HG03354 (cell line): ENCODE measurements at regions not wholly inside any gene's neighbourhood (a gene's known extent, or its start where the extent isn't known, plus 50 kb on each side); places are given as distances from the start of the nearest gene placed in this dataset.
"Not testable (repeated sequence)": the region's sequence is repeated elsewhere in the genome, so short reads cannot be mapped to it uniquely, and the experiment has no call there.

ENCODE experiments used
- ATAC-seq: cut with Tn5 transposase; IDR thresholded peaks from one replicate; pipeline ENCODE4 v1.9.1; 2021; ENCODE audit warnings: mild to moderate bottlenecking; ENCODE audit not compliant: unreplicated experiment, poor library complexity, severe bottlenecking

DNA sequence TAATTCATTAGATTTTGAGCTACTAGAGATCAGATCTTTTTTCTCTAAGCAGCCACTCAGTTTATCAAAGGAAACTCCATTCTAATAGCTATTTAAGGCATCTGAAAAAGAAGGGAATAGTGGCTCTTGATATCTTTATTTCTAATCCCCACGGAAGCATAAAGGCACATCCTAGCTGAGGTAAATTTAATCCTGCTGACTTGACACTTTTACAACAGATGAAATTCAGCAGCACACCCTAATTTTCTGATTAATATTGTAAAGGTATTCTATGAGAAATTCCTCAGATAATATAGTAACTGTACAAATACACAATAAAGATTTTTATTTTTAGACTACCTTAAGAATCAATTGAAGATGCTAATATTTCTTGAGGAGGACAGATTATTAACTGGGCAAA lies 916.4 kb downstream of the TMTC2 start:
- ATAC-seq = no peak

DNA sequence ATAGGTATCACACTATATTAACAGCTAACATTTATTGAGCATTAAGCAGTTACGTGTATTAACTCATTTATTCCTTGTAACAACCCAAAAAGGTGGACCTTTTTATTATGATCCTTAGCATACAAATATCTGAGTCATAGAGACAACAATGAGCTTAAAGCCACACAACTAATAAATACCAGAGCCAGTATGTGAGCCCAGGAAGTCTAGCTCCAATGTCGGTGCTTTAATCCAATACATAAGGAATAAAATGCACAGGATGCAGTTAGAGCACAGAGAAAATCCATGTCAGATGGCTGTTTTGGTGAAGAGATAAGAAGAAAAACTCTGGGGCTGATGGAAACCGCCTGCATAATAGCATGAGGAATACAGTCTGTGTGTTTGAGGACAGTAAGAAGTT lies 888.6 kb downstream of the TMTC2 start:
- ATAC-seq = no peak

DNA sequence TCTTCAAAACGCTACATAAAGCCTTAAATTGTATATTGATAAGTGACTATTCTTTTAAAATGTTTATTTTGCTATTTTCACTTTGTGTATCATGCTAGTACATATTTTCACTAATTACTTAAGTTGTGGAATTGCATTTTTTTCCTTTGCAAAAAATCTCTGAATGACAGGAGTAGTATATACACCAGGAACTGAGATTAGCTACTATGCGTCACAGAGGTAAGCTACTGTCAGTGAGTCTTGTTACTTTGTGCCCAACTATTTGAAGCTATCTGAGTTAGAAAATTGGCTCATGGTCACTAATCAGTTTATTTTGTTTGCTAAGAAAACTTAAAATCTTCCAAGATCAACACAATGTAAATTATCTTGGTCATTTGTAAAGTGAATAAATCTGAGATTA lies 887.4 kb downstream of the TMTC2 start:
- ATAC-seq = no peak

DNA sequence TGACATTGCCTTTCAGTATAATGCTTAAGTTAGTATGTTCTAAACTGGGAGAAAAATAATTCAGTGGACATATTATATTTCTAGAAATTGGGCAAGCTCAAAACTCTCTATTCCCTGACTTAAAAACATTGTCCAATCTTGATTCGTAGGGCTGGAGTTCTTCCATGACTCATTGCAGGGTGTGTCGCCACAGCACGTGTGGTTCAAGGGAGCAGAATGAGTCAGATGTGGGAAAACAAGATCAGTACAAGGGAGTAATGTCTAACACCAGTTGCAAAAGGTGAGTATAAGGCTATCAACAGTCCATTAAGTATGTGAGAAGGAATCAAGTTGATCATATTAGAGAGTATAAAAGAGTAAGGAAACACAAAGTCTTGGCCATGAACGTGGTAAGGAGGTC lies 887.0 kb downstream of the TMTC2 start:
- ATAC-seq = no peak

GRCh38 chr12:83559650-83560049 lies 872.9 kb downstream of the TMTC2 start:
- ATAC-seq = no peak

DNA sequence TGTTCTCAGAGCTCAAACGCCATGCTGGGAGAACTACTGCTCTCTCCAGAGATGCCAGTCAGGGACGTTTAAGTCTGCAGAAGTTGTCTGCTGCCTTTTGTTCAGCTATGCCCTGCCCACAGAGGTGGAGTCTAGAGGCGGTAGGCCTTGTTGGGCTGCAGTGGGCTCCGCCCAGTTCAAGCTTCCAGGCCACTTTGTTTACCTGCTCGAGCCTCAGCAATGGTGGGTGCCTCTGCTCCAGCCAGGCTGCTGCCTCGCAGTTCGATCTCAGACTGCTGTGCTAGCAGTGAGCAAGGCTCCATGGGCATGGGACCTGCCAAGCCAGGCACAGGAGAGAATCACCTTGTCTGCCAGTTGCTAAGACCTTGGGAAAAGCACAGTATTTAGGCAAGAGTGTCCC lies 869.3 kb downstream of the TMTC2 start:
- ATAC-seq = not testable (repeated sequence)

DNA sequence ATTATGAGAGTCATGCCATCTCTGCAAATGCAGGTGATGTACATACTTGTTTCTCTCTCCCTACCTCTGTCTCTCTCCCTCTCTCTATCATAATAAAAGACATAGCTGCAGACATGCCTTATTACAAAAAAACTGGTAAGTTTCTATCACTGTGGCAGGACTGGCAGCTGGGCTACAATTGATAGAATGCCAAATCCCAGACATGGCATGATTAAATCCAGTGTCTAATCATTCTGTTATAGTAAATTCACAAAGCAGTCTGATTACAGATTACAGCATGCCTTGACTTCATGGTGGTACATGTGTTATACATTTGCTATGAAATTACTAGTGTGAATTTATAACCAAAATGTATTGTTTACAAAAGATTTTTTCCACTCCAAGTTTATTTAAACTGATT lies 854.7 kb downstream of the TMTC2 start:
- no peak for ATAC-seq

- no peak for ATAC-seq
Measured at GRCh38 chr12:83538361-83538965, 851.8 kb downstream of the TMTC2 start.

- no peak for ATAC-seq
Measured at GRCh38 chr12:83537428-83538053, 850.8 kb downstream of the TMTC2 start.

- ATAC-seq = no peak
Measured at GRCh38 chr12:83536496-83536895, 849.8 kb downstream of the TMTC2 start.

GRCh38 chr12:83528571-83528970 lies 841.9 kb downstream of the TMTC2 start:
- no peak for ATAC-seq

- no peak for ATAC-seq
Measured at GRCh38 chr12:83527810-83528209, 841.1 kb downstream of the TMTC2 start.

DNA sequence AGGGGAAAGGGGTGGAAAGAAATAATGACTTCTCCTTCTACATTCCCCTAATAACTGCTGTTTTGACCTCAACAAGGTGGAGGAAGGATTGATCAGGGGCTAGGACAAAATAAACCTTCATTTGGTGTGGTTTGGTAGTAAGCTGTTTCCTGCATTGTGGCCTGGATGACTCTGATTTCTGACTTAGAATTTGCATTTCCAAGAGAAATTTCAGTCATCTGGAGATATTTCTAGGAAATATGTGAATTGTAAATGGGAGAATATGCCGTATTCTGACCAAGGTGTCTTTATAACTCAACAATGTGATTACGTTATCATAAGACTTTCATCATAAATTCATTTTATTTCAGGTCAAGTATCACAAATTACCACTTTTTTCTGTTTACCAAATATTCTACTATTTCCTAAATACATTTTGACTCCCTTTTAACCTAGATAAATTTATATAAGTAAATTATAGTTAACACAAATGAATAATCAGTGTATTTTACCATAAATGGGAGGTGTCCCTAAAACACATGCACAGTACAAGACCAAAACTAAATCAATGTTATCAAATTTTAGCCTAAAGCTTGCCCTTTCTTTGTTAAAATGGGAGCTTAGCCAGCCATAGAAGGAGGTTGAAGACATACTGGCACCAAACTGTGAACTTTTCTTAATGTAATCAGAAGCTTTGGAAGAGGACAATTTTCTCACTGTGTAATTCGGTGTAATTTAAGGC lies 828.8 kb downstream of the TMTC2 start:
- ATAC-seq = no peak

DNA sequence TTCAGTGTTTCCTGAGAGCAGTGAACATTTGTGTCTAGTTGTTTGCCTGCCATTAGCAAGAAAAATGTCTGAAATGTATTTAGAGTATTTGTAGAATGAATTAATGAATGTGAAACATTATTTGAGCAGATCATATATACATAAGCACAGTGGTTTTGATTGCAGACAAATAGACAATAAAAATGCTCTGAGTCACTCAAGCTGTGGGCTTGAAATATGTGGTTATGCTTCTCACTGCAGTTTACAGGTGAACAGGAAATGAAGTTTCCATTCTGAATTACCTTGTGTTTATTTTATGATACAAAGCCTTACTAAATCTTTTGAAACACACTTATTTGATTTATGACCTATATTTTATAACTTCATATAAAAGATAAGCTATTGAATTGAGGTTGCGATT lies 827.7 kb downstream of the TMTC2 start:
- ATAC-seq = no peak

DNA sequence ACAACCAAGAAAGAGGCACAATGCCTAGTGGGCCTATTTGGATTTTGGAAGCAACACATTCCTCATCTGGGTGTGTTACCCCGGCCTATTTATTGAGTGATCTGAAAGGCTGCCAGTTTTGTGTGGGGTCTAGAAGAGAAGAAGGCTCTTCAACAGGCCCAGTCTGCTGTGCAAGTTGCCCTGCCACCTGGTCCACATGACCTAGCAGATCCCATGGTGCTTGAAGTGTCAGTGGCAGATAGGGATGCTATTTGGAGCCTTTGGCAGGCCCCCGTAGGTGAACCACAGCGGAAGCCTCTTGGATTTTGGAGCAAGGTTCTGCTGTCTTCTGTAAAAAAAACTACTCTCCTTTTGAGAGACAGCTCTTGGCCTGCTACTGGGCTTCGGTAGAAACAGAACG lies 820.1 kb downstream of the TMTC2 start:
- ATAC-seq = no peak

- ATAC-seq = no peak
Measured at GRCh38 chr12:83505586-83505985, 818.9 kb downstream of the TMTC2 start.

DNA sequence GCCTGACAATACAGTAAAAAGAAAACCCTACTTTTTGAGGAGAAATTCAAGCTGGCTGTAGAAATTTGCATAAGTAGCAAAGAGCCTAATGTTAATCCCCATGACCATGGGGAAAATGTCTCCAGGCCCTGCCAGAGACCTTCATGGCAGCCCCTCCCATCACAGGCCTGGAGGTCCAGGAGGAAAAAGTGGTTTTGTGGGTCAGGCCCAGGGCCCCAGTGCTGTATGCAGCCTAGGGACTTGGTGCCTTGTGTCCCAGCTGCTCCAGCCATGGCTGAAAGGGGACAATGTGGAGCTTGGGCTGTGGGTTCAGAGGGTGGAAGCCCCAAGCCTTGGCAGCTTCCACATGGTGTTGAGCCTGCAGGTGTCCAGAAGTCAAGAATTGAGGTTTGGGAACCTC lies 813.2 kb downstream of the TMTC2 start:
- ATAC-seq = not testable (repeated sequence)

GRCh38 chr12:83477696-83478095 lies 791.0 kb downstream of the TMTC2 start:
- ATAC-seq = no peak

DNA sequence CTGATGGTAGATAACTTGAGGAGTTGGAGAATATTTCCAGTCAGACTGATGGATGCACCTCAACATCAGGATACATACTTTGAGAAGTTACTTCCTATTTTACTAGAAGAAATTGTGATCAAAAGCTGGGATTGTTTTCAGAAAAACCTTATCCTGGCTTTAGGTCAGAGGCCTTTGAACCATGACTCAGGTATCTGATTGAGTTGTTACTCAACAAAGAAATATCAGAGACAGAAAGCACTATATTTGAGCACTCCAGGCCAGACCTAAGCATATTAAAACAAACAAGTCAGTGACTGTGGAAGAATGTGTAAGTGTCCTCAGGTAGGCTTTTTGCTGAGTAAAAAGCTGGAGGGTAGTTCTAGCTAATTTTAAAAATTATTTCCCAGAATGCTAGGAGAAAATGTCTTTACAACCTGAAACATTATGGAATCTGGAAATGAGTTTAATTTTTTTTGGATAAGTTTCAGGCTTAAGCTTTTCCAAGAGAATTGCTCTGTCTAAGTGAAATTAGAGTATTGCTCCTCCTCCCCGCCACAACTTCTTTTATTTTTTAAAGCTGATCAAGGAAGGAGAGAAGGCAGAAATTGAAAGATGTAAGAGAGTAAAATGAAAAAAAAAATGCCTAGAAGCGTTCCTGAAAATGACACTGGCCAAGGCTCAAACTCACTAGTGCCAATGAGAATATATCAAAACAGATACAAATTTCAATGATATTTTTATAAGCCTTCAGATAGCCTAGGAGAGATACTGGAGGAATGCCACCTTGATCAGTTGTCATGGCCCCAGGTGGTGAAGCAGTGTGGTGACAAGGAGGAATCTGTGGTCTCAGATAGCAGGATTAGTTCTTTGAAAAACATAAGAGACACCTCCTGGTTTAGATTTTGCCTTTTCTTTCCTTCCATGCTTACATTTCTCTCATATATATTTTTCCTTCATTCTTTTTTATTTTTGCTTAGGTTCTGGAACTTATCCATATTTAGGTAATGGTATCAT lies 790.3 kb downstream of the TMTC2 start:
- no peak for ATAC-seq

DNA sequence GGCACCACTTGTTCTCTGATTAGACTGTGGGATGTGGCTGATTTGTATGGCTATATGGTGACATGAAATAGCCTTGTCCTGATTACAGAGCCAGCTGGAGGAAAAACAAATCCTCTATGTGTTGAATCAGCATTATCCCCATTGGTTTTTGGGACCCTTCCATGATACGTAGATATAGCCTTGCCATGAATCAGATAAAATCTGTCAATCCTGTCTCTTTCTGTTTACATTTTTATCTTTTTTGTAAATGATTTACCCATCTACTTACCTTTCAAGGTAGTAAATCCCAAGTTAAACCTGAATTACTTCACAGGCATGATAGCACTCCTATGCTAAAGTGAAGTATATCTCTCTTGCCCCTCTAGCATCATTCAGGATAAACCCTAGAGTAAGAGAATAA lies 789.3 kb downstream of the TMTC2 start:
- ATAC-seq = no peak
